HEK293T (cell line): ENCODE measurements at regions not wholly inside any gene's neighbourhood (a gene's known extent, or its start where the extent isn't known, plus 50 kb on each side); places are given as distances from the start of the nearest gene placed in this dataset.
"Not testable (repeated sequence)": the region's sequence is repeated elsewhere in the genome, so short reads cannot be mapped to it uniquely, and the experiment has no call there.

Experiments
- FOXA1 ChIP-seq: fragments of 450-650 bp; IDR thresholded peaks from 2 replicates; pipeline ENCODE4 v1.6.1; 2016; ENCODE audit warnings: mild to moderate bottlenecking
- FOXM1 ChIP-seq: fragments of 450-650 bp; IDR thresholded peaks from 2 replicates; pipeline ENCODE4 v1.6.1; 2017; ENCODE audit warnings: mild to moderate bottlenecking, borderline replicate concordance
- NFRKB ChIP-seq: fragments of 450-650 bp; IDR thresholded peaks from 2 replicates; pipeline ENCODE4 v1.6.1; 2016; ENCODE audit warnings: mild to moderate bottlenecking, moderate library complexity

DNA sequence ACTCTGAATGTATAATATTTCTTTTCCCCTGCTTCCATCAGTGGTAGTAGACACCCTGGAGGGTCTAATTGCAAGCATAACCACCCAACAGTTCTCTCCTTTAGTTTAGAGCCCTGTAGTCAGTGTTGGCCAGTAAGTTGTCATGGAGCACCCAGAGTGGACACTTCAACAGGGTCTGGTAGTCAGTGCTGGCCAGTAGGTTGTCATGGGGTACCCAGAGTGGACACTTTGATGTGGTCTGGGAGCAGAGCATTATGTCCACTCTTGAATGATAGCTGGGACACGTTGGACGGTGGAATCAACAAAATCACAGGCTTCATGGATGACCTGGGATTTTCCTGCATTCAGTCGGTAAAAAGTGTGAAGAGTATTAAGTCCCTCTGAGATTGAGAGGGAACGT lies 864.9 kb upstream of the TPTE start:
- not testable (repeated sequence) for TF ChIP-seq FOXM1, NFRKB, FOXA1
